OCI-LY3 (cell line): ENCODE measurements at regions not wholly inside any gene's neighbourhood (a gene's known extent, or its start where the extent isn't known, plus 50 kb on each side); places are given as distances from the start of the nearest gene placed in this dataset.

Experiments
- H2AFZ ChIP-seq: fragments of 200-600, 300-600 bp; shearing (Covaris generic); 2 replicates; pipeline ENCODE4 v1.6.0; 2014; ENCODE audit warnings: antibody characterized with exemption, low read depth, low read length
- H3K27ac ChIP-seq: fragments of 200-600, 300-600 bp; sonication (generic); 2 replicates; pipeline ENCODE4 v1.5.1; 2014; ENCODE audit warnings: mild to moderate bottlenecking, low read length, moderate library complexity, mixed read lengths
- H3K27me3 ChIP-seq: fragments of 200-600, 300-600 bp; sonication (generic); 2 replicates; pipeline ENCODE4 v1.6.1; 2014; ENCODE audit warnings: low read depth, low read length, mixed read lengths
- H3K36me3 ChIP-seq: fragments of 200-600, 300-600 bp; sonication (generic); replicated peaks from 2 replicates; pipeline ENCODE3; 2014; ENCODE audit warnings: low read depth, low read length, mixed read lengths
- H3K4me1 ChIP-seq: fragments of 300-600, 200-600 bp; sonication (generic); 2 replicates; pipeline ENCODE4 v1.6.1; 2014; ENCODE audit warnings: low read length, mixed read lengths
- H3K4me2 ChIP-seq: fragments of 200-600, 300-600 bp; sonication (generic); 2 replicates; pipeline ENCODE4 v1.6.1; 2014; ENCODE audit warnings: low read length, mixed read lengths
- H3K4me3 ChIP-seq: fragments of 300-600, 200-600 bp; sonication (generic); 2 replicates; pipeline ENCODE4 v1.5.1; 2014; ENCODE audit warnings: antibody characterized with exemption, mild to moderate bottlenecking, low read length, moderate library complexity
- H3K79me2 ChIP-seq: fragments of 300-600, 200-600 bp; shearing (Covaris generic); 2 replicates; pipeline ENCODE4 v1.6.1; 2014; ENCODE audit warnings: mild to moderate bottlenecking, low read length, mixed read lengths
- H3K9ac ChIP-seq: fragments of 300-600, 200-600 bp; shearing (Covaris generic); 2 replicates; pipeline ENCODE4 v1.6.0; 2014; ENCODE audit warnings: mild to moderate bottlenecking, low read length, moderate library complexity
- H3K9me3 ChIP-seq: fragments of 200-600, 300-600 bp; shearing (Covaris generic); 2 replicates; pipeline ENCODE4 v1.6.1; 2014; ENCODE audit warnings: low read length, mixed read lengths; ENCODE audit not compliant: insufficient read depth
- H4K20me1 ChIP-seq: fragments of 200-600, 300-600 bp; sonication (generic); 2 replicates; pipeline ENCODE4 v1.6.1; 2016; ENCODE audit warnings: low read length, mixed read lengths; ENCODE audit not compliant: insufficient read depth
- CTCF ChIP-seq: fragments of 200-600, 300-600 bp; sonication (generic); IDR thresholded peaks from 2 replicates; pipeline ENCODE4 v1.5.1; 2014; ENCODE audit warnings: antibody characterized with exemption, low read length, low read depth
- EZH2phosphoT487 ChIP-seq: fragments of 200-600 bp; shearing (Covaris generic); IDR thresholded peaks from 2 replicates; pipeline ENCODE4 v1.6.1; 2018; ENCODE audit warnings: antibody characterized with exemption, mixed run types, low read depth

DNA sequence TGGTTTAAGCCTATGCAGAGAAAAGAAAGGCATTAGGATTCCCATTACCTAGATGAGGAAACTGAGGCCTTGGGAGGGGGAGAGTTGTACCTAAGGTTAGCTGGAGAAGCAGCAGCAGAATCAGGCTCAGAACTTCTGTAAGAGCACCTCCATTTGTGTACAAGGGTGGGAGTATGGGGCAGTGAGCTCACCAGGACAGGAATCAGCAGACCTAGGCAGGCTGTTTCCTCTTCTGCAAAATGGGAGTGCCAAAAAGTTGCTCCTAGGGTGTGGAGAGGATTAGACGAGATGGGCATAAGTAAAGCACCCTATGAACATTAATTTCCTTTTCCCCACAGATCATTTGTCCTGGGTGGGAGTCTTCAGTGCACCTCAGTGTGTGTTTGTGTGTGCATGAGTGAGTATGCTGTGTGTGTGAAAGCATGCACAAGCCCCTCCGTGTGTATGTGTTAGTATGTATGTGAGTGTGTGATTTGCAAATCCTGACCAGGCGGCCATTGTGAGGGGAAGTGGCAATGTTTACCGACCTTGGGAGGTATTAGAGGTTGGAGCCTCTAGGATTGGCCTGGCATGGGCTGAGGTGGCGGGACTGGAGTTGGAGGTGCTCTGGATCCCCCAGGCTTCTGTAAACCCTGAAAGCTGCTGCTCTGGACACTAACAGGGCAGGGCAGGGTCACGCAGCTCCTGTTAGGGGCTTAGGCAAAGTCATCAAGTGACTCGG is 78.8 kb downstream of the VEGFA start:
- no peaks in the 10 kb centered on the region for H3K9me3 ChIP-seq
- no peaks in the 10 kb centered on the region for H3K4me1 ChIP-seq
- H3K27me3 ChIP-seq = peaks cover 33% of the 10 kb centered on the region
- no peaks in the 10 kb centered on the region for H3K79me2 ChIP-seq
- no peak overlapping the region for H3K4me3 ChIP-seq
- no peak overlapping the region for H3K9ac ChIP-seq
- TF ChIP-seq EZH2phosphoT487 (no peak), CTCF (no peak)
- no peak overlapping the region for H3K27ac ChIP-seq
- H3K36me3 ChIP-seq = no peaks in the 10 kb centered on the region
- H4K20me1 ChIP-seq = no peaks in the 10 kb centered on the region
- H3K4me2 ChIP-seq = no peak overlapping the region
- no peak overlapping the region for H2AFZ ChIP-seq

DNA sequence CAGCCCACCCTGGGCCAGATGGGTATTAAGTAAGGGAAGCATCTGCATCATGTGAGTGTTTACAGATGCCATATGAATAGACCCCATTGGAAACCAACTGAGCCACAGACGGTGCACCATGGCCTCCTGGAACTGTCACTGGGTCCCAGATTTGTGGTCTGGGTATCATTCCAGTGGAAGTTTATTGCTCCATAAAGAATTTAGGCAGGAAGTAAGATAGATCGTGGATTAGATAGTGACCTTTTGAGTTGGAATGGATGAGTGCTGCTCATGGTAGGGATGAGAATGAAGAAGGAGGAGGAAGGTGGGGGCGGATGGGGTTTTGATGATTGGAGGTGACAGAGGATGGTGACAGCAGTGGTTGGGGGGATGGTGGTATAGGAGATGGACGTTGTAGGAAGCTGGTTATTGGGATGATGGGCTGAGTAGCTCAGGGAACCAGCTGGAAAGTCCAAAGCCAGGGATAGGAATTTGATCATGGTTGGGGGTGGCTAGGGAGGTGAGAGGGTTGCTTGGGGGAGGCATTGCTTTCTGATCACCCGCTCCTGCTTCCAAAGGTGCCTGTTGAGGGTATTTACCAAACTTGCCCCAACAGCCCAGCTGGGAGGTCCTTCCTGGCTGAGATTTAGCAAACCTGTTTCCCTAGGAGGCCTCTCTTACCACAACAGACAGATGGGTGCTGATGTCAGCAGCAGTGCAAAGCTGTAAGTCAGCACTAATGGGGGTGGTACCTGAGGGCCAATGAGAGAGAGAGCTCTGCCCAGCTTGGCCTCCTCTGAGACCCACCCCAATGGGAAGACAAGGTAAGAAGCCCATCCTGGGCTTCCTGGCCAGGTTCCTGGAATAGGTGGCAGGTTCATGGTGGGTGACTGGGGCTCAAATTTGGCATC is 78.0 kb downstream of the VEGFA start:
- no peak overlapping the region for H3K4me3 ChIP-seq
- no peaks in the 10 kb centered on the region for H3K79me2 ChIP-seq
- H4K20me1 ChIP-seq = no peaks in the 10 kb centered on the region
- no peak overlapping the region for H2AFZ ChIP-seq
- no peaks in the 10 kb centered on the region for H3K36me3 ChIP-seq
- no peak overlapping the region for H3K27ac ChIP-seq
- H3K9ac ChIP-seq = no peak overlapping the region
- no peak for TF ChIP-seq EZH2phosphoT487
- H3K4me2 ChIP-seq = no peak overlapping the region
- peaks cover 37% of the 10 kb centered on the region for H3K27me3 ChIP-seq
- no peaks in the 10 kb centered on the region for H3K9me3 ChIP-seq
- no peaks in the 10 kb centered on the region for H3K4me1 ChIP-seq

DNA sequence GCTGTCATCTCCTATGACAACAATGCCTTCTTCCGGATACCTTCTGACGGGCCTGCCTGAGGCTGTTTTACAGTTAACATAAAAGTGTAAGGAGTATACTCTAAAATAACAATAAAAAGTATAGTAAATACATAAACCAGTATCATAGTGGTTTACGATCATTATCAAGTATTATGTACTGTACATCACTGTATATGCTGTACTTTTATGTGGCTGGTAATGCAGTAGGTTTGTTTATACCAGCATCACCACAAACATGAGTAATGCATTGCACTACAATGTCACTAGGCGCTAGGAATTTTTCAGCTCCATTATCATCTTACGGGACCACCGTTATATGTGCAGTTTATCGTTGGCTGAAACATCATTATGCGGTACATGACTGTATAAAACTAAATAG is 76.5 kb downstream of the VEGFA start:
- no peak overlapping the region for H3K27ac ChIP-seq

GRCh38 chr6:43845646-43846045 is 75.6 kb downstream of the VEGFA start:
- Histone ChIP-seq H3K4me3 (no peak overlapping the region), H3K4me2 (no peak overlapping the region), H3K79me2 (no peaks in the 10 kb centered on the region), H4K20me1 (no peaks in the 10 kb centered on the region), H3K4me1 (no peaks in the 10 kb centered on the region), H2AFZ (no peak overlapping the region), H3K27me3 (peaks cover 38% of the 10 kb centered on the region), H3K36me3 (no peaks in the 10 kb centered on the region), H3K27ac (no peak overlapping the region), H3K9me3 (no peaks in the 10 kb centered on the region), H3K9ac (no peak overlapping the region)
- TF ChIP-seq EZH2phosphoT487 = no peak
- TF ChIP-seq CTCF = no peak

More for the DNA sequence above, 76.5 kb downstream of the VEGFA start:
- Histone ChIP-seq H3K36me3 (no peaks in the 10 kb centered on the region), H4K20me1 (no peaks in the 10 kb centered on the region), H3K79me2 (no peaks in the 10 kb centered on the region), H3K9me3 (no peaks in the 10 kb centered on the region), H3K9ac (no peak overlapping the region), H3K4me2 (no peak overlapping the region), H2AFZ (no peak overlapping the region), H3K4me3 (no peak overlapping the region), H3K27me3 (peaks cover 37% of the 10 kb centered on the region), H3K4me1 (no peaks in the 10 kb centered on the region)
- TF ChIP-seq EZH2phosphoT487 (no peak), CTCF (no peak)
